RWPE2 (cell line): ENCODE measurements at regions not wholly inside any gene's neighbourhood (a gene's known extent, or its start where the extent isn't known, plus 50 kb on each side); places are given as distances from the start of the nearest gene placed in this dataset.

Experiments
- ATAC-seq: fragments of 200-7000 bp; cut with Tn5 transposase; 3 replicates; pipeline ENCODE4 v1.9.1; 2021; ENCODE audit warnings: low read depth
- DNase-seq: peaks from one replicate; pipeline ENCODE4 v3.0.0-alpha.2; 2020; ENCODE audit warnings: low spot score
- H3K27ac ChIP-seq: fragments of 450-650 bp; 2 replicates; pipeline ENCODE4 v1.5.1; 2017; ENCODE audit warnings: mild to moderate bottlenecking; ENCODE audit not compliant: poor library complexity, severe bottlenecking
- H3K27me3 ChIP-seq: fragments of 250-450 bp; sonication (Bioruptor Pico); 2 replicates; pipeline ENCODE4 v1.5.1; 2021; ENCODE audit warnings: mild to moderate bottlenecking, moderate library complexity; ENCODE audit not compliant: insufficient read depth, poor library complexity, severe bottlenecking
- H3K36me3 ChIP-seq: fragments of 250-450 bp; sonication (Bioruptor Pico); 2 replicates; pipeline ENCODE4 v1.5.1; 2020; ENCODE audit warnings: low read depth, mild to moderate bottlenecking, moderate library complexity
- H3K4me1 ChIP-seq: fragments of 250-450 bp; sonication (Bioruptor Pico); 2 replicates; pipeline ENCODE4 v1.5.1; 2021; ENCODE audit warnings: mild to moderate bottlenecking, moderate library complexity; ENCODE audit not compliant: insufficient read depth, poor library complexity, severe bottlenecking
- H3K4me3 ChIP-seq: fragments of 250-450 bp; sonication (Bioruptor Pico); 2 replicates; pipeline ENCODE4 v1.5.1; 2021; ENCODE audit warnings: mild to moderate bottlenecking, moderate library complexity; ENCODE audit not compliant: severe bottlenecking
- H3K9me3 ChIP-seq: fragments of 250-450 bp; sonication (Bioruptor Pico); 2 replicates; pipeline ENCODE4 v1.5.1; 2021; ENCODE audit warnings: mild to moderate bottlenecking, moderate library complexity; ENCODE audit not compliant: severe bottlenecking
- TF ChIP-seq, protein P1 (sequence below): fragments of 450-650 bp; IDR thresholded peaks from one replicate; pipeline ENCODE4 v1.5.1; 2017; ENCODE audit warnings: mild to moderate bottlenecking, moderate library complexity; ENCODE audit not compliant: poor library complexity, severe bottlenecking

DNA sequence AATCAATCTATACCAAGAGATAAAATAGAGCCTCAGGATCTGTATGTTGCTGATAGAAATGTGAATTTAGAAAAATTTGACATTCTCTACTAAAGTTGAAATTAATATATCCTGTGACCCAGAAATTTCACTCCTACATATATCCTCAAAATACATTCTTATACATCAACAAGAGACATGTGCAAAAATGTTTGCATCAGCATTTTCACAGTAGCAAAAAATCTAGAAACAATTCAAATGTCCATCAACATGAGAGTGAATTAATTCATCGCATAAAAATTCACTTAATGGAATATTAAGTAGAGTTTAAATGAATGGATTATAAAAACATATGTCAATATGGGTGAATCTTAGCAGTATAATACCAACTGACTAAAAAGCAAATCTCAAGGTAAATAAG is 80.8 kb downstream of the GPR65 start:
- no peak overlapping the region for H3K27ac ChIP-seq
- TF ChIP-seq, protein P1, sequence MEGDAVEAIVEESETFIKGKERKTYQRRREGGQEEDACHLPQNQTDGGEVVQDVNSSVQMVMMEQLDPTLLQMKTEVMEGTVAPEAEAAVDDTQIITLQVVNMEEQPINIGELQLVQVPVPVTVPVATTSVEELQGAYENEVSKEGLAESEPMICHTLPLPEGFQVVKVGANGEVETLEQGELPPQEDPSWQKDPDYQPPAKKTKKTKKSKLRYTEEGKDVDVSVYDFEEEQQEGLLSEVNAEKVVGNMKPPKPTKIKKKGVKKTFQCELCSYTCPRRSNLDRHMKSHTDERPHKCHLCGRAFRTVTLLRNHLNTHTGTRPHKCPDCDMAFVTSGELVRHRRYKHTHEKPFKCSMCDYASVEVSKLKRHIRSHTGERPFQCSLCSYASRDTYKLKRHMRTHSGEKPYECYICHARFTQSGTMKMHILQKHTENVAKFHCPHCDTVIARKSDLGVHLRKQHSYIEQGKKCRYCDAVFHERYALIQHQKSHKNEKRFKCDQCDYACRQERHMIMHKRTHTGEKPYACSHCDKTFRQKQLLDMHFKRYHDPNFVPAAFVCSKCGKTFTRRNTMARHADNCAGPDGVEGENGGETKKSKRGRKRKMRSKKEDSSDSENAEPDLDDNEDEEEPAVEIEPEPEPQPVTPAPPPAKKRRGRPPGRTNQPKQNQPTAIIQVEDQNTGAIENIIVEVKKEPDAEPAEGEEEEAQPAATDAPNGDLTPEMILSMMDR: no peak
- H3K27me3 ChIP-seq: peaks cover 13% of the 10 kb centered on the region
- H3K9me3 ChIP-seq: no peaks in the 10 kb centered on the region
- H3K4me3 ChIP-seq: no peak overlapping the region
- H3K4me1 ChIP-seq: no peaks in the 10 kb centered on the region
- no peaks in the 10 kb centered on the region for H3K36me3 ChIP-seq
- ATAC-seq (no peak), DNase-seq (no peak)

GRCh38 chr14:88089445-88089844 is 84.5 kb downstream of the GPR65 start:
- peaks cover 12% of the 10 kb centered on the region for H3K27me3 ChIP-seq
- H3K36me3 ChIP-seq: no peaks in the 10 kb centered on the region
- no peaks in the 10 kb centered on the region for H3K4me1 ChIP-seq
- no peaks in the 10 kb centered on the region for H3K9me3 ChIP-seq
- H3K27ac ChIP-seq: no peak overlapping the region
- DNase-seq (no peak), ATAC-seq (no peak)
- H3K4me3 ChIP-seq: no peak overlapping the region
- TF ChIP-seq, protein P1: no peak

- DNase-seq: no peak
- Histone ChIP-seq H3K9me3 (no peaks in the 10 kb centered on the region), H3K4me3 (no peak overlapping the region), H3K27ac (no peak overlapping the region), H3K36me3 (no peaks in the 10 kb centered on the region), H3K4me1 (no peaks in the 10 kb centered on the region), H3K27me3 (peaks cover 10% of the 10 kb centered on the region)
- TF ChIP-seq, protein P1: no peak
- ATAC-seq: no peak
Measured at GRCh38 chr14:88092529-88092928, 87.6 kb downstream of the GPR65 start.

- Histone ChIP-seq H3K4me1 (no peaks in the 10 kb centered on the region), H3K9me3 (no peaks in the 10 kb centered on the region), H3K27ac (no peak overlapping the region), H3K36me3 (no peaks in the 10 kb centered on the region), H3K4me3 (no peak overlapping the region), H3K27me3 (no peaks in the 10 kb centered on the region)
- TF ChIP-seq, protein P1: no peak
- DNase-seq (no peak), ATAC-seq (no peak)
Measured at GRCh38 chr14:88095791-88096190, 90.9 kb downstream of the GPR65 start.

DNA sequence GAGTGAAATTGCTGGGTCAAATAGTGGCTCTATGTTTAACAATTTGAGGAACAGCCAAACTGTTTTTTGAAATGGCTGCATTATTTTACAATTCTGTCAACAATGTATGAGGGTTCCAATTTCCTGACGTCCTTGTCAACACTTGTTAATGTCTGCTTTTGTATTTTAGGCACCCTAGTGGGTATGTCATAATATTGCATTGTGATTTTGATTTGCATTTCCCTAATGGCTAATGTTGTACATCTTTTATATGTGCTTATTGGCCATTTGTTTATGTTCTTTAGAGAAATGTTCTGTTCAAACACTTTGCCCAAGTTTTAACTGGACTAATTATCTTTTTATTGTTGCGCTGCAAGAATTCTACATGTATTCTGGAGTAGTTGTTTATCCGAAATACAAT is 93.2 kb downstream of the GPR65 start:
- ATAC-seq (no peak), DNase-seq (no peak)
- Histone ChIP-seq H3K27ac (no peak overlapping the region), H3K9me3 (no peaks in the 10 kb centered on the region), H3K4me1 (no peaks in the 10 kb centered on the region), H3K36me3 (no peaks in the 10 kb centered on the region), H3K4me3 (no peak overlapping the region), H3K27me3 (no peaks in the 10 kb centered on the region)
- TF ChIP-seq, protein P1: no peak
